GM23338 (cell line): ENCODE measurements at regions not wholly inside any gene's neighbourhood (a gene's known extent, or its start where the extent isn't known, plus 50 kb on each side); places are given as distances from the start of the nearest gene placed in this dataset.
A peak's percentile ranks its signal among the peaks of the same experiment; 100 is the strongest.

ENCODE experiments used
- ATAC-seq: fragments of 200-7000 bp; cut with Tn5 transposase; 3 replicates; pipeline ENCODE4 v1.9.1; 2020
- DNase-seq: peaks from one replicate; pipeline ENCODE4 v3.0.0-alpha.2; 2015; ENCODE audit warnings: low spot score
- H2AFZ ChIP-seq: fragments of 200-600 bp; sonication (generic); 2 replicates; pipeline ENCODE4 v1.8.0; 2016; ENCODE audit warnings: antibody characterized with exemption, mild to moderate bottlenecking, moderate library complexity
- H3F3A ChIP-seq: fragments of 200-600 bp; sonication (generic); replicated peaks from 2 replicates; pipeline ENCODE4 v1.8.0; 2017; ENCODE audit warnings: antibody characterized with exemption, mixed run types, low read depth
- H3K27ac ChIP-seq: fragments of 200-600 bp; sonication (generic); 2 replicates; pipeline ENCODE4 v1.6.1; 2016; ENCODE audit warnings: low read depth
- H3K27me3 ChIP-seq: fragments of 200-600 bp; sonication (generic); 2 replicates; pipeline ENCODE4 v1.8.0; 2016; ENCODE audit warnings: mild to moderate bottlenecking, mixed run types, moderate library complexity; ENCODE audit not compliant: insufficient read depth
- H3K36me3 ChIP-seq: fragments of 200-600 bp; sonication (generic); 2 replicates; pipeline ENCODE4 v1.8.0; 2016; ENCODE audit warnings: mild to moderate bottlenecking; ENCODE audit not compliant: insufficient read depth
- H3K4me1 ChIP-seq: fragments of 200-600 bp; sonication (generic); 2 replicates; pipeline ENCODE4 v1.8.0; 2016; ENCODE audit warnings: mild to moderate bottlenecking, moderate library complexity; ENCODE audit not compliant: insufficient read depth
- H3K4me2 ChIP-seq: fragments of 200-600 bp; sonication (generic); 2 replicates; pipeline ENCODE4 v1.7.1; 2017; ENCODE audit warnings: mixed run types
- H3K4me3 ChIP-seq: fragments of 200-600 bp; sonication (generic); 2 replicates; pipeline ENCODE4 v1.6.1; 2016; ENCODE audit warnings: mixed run types
- H3K79me2 ChIP-seq: fragments of 200-600 bp; sonication (generic); replicated peaks from 2 replicates; pipeline ENCODE4 v1.8.0; 2017; ENCODE audit warnings: mild to moderate bottlenecking; ENCODE audit not compliant: insufficient read depth
- H3K9me2 ChIP-seq: fragments of 200-600 bp; sonication (generic); 2 replicates; pipeline ENCODE4 v1.8.0; 2017; ENCODE audit not compliant: insufficient read depth
- H4K20me1 ChIP-seq: fragments of 200-600 bp; sonication (generic); replicated peaks from 2 replicates; pipeline ENCODE4 v1.8.0; 2017; ENCODE audit warnings: mild to moderate bottlenecking; ENCODE audit not compliant: insufficient read depth
- H3K27ac Mint-ChIP-seq: 2 replicates; pipeline ENCODE4 v1.8.0; 2020; ENCODE audit warnings: inconsistent platforms, mild to moderate bottlenecking, moderate library complexity, mixed read lengths
- H3K27me3 Mint-ChIP-seq: 3 replicates; pipeline ENCODE4 v1.8.0; 2022; ENCODE audit warnings: low read depth, mild to moderate bottlenecking, moderate library complexity, mixed read lengths, inconsistent platforms; ENCODE audit not compliant: insufficient read depth, poor library complexity
- H3K36me3 Mint-ChIP-seq: 3 replicates; pipeline ENCODE4 v1.8.0; 2021; ENCODE audit warnings: low read depth, mild to moderate bottlenecking, inconsistent platforms, moderate library complexity, mixed read lengths
- H3K4me1 Mint-ChIP-seq: 3 replicates; pipeline ENCODE4 v1.8.0; 2020; ENCODE audit warnings: mild to moderate bottlenecking, inconsistent platforms, mixed read lengths
- H3K4me3 Mint-ChIP-seq: 3 replicates; pipeline ENCODE4 v1.8.0; 2021; ENCODE audit warnings: moderate library complexity, mild to moderate bottlenecking, inconsistent platforms, mixed read lengths
- H3K9me3 Mint-ChIP-seq: 3 replicates; pipeline ENCODE4 v1.8.0; 2020; ENCODE audit warnings: moderate library complexity, mild to moderate bottlenecking, inconsistent platforms, mixed read lengths
- CREB1 ChIP-seq: fragments of 250-450 bp; sonication (Bioruptor Pico); IDR thresholded peaks from 2 replicates; pipeline ENCODE4 v1.5.0; 2020; ENCODE audit warnings: low read depth, mild to moderate bottlenecking, moderate library complexity
- ETS1 ChIP-seq: IDR thresholded peaks from 2 replicates; pipeline ENCODE4 v1.6.1; 2016; ENCODE audit warnings: antibody characterized with exemption
- EZH2phosphoT487 ChIP-seq: fragments of 200-600 bp; sonication (generic); IDR thresholded peaks from one replicate; pipeline ENCODE4 v1.8.1; 2018; ENCODE audit warnings: antibody characterized with exemption; ENCODE audit not compliant: unreplicated experiment
- JUNB ChIP-seq: IDR thresholded peaks from one replicate; pipeline ENCODE4 v1.6.1; 2016; ENCODE audit warnings: antibody characterized with exemption; ENCODE audit not compliant: unreplicated experiment
- STAT1 ChIP-seq: IDR thresholded peaks from one replicate; pipeline ENCODE4 v1.6.1; 2016; ENCODE audit warnings: antibody characterized with exemption; ENCODE audit not compliant: unreplicated experiment
- ZNF331 ChIP-seq: fragments of 250-450 bp; sonication (Bioruptor Pico); IDR thresholded peaks from 2 replicates; pipeline ENCODE4 v1.5.0; 2020; ENCODE audit warnings: low read depth, mild to moderate bottlenecking, moderate library complexity
- TF ChIP-seq, protein P1 (sequence below): IDR thresholded peaks from one replicate; pipeline ENCODE4 v1.6.1; 2018; ENCODE audit warnings: antibody characterized with exemption; ENCODE audit not compliant: unreplicated experiment
- TF ChIP-seq, protein P2 (sequence below), 2 experiments: fragments of 200-600 bp in 1 of 2; sonication (generic) in 1 of 2; conservative IDR thresholded peaks; 2 replicates each; pipeline versions ENCODE4 v1.5.1 to v1.6.1; 2016 to 2017; ENCODE audit warnings: antibody characterized with exemption in 2 of 2, low read depth in 2 of 2, mild to moderate bottlenecking in 2 of 2, moderate library complexity in 1 of 2

GRCh38 chr12:38137716-38138115 is 178.9 kb upstream of the ALG10B start (continued):
- TF ChIP-seq STAT1 (no peak), ZNF331 (no peak), JUNB (no peak), CREB1 (CRISPR knock-in tag) (no peak), ETS1 (no peak), EZH2phosphoT487 (no peak)
- TF ChIP-seq, protein P1, sequence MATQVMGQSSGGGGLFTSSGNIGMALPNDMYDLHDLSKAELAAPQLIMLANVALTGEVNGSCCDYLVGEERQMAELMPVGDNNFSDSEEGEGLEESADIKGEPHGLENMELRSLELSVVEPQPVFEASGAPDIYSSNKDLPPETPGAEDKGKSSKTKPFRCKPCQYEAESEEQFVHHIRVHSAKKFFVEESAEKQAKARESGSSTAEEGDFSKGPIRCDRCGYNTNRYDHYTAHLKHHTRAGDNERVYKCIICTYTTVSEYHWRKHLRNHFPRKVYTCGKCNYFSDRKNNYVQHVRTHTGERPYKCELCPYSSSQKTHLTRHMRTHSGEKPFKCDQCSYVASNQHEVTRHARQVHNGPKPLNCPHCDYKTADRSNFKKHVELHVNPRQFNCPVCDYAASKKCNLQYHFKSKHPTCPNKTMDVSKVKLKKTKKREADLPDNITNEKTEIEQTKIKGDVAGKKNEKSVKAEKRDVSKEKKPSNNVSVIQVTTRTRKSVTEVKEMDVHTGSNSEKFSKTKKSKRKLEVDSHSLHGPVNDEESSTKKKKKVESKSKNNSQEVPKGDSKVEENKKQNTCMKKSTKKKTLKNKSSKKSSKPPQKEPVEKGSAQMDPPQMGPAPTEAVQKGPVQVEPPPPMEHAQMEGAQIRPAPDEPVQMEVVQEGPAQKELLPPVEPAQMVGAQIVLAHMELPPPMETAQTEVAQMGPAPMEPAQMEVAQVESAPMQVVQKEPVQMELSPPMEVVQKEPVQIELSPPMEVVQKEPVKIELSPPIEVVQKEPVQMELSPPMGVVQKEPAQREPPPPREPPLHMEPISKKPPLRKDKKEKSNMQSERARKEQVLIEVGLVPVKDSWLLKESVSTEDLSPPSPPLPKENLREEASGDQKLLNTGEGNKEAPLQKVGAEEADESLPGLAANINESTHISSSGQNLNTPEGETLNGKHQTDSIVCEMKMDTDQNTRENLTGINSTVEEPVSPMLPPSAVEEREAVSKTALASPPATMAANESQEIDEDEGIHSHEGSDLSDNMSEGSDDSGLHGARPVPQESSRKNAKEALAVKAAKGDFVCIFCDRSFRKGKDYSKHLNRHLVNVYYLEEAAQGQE = no peak
- TF ChIP-seq, protein P2, sequence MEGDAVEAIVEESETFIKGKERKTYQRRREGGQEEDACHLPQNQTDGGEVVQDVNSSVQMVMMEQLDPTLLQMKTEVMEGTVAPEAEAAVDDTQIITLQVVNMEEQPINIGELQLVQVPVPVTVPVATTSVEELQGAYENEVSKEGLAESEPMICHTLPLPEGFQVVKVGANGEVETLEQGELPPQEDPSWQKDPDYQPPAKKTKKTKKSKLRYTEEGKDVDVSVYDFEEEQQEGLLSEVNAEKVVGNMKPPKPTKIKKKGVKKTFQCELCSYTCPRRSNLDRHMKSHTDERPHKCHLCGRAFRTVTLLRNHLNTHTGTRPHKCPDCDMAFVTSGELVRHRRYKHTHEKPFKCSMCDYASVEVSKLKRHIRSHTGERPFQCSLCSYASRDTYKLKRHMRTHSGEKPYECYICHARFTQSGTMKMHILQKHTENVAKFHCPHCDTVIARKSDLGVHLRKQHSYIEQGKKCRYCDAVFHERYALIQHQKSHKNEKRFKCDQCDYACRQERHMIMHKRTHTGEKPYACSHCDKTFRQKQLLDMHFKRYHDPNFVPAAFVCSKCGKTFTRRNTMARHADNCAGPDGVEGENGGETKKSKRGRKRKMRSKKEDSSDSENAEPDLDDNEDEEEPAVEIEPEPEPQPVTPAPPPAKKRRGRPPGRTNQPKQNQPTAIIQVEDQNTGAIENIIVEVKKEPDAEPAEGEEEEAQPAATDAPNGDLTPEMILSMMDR (conservative IDR thresholded peaks at IDR 0.05; ENCODE audit: low read depth in 2 of 2) = no peak

DNA sequence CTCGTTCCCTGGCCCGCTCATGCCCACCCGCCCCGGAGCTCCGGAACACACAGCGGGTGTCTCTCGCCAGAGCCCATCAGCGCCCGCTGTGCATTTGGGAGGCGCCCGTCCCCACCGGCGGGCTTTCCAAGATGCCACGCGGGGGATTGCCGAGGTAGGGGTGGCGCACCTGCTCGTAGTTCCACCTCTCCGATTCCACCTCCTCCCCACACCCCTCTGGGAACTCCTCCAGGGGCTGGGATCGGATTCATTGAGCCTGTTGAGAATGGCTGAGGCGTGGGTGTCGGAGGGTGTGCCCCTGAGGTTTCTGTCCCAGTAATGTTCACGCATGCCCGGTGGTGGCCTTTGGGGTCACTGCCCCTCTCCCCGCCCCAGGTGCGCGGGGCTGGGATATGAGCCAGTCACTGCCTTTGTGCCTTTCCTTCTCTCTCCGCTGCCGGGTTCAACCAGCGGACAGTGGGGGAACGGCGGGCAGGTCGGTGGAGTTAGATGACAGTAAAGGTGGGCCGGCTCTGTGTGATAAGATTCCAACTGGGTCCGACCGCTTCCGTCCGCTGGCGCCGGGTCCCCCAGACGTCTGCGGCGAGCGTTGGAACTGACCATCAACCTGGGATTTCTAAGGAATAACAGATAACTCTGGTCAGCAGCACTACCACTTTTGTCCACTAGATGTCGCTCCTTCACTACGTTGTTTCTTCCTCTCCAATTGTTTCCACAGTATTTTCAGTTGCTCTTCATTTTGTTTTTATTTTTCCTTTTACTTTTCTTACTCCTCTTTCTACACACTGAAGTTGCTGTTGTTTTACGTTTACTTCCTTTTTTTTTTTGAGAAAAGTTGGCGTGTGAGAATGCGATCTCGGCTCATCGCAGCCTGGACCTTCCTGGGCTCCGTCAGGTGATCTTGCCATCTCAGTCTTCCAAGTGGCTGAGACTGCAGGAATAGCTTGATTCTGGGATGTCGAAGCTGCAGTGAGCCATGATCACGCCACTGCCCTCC is 178.1 kb upstream of the ALG10B start:
- peak overlapping the region; percentile 52 for H3K4me3 ChIP-seq

More for the DNA sequence above, 178.1 kb upstream of the ALG10B start:
- Mint-ChIP-seq H3K27me3 (peaks cover 3% of the 10 kb centered on the region), H3K4me1 (no peaks in the 10 kb centered on the region; the same call in 2 of the 3 replicates), H3K9me3 (peaks cover 98% of the 10 kb centered on the region), H3K4me3 (no peak overlapping the region), H3K27ac (no peak overlapping the region), H3K36me3 (peaks cover 34% of the 10 kb centered on the region)
- Histone ChIP-seq H3K27ac (no peak overlapping the region), H3K36me3 (no peaks in the 10 kb centered on the region), H3K27me3 (no peaks in the 10 kb centered on the region), H3K9me2 (no peaks in the 10 kb centered on the region), H3F3A (no peaks in the 10 kb centered on the region), H4K20me1 (no peaks in the 10 kb centered on the region), H3K79me2 (no peaks in the 10 kb centered on the region), H3K4me1 (no peaks in the 10 kb centered on the region), H2AFZ (no peak overlapping the region; the same call in 1 of the 2 replicates), H3K4me2 (peak overlapping the region; percentile 67)
- ATAC-seq (peak; percentile 39; the same call in 2 of the 3 replicates), DNase-seq (peak; percentile 85)
- TF ChIP-seq, protein P2 (conservative IDR thresholded peaks at IDR 0.05; ENCODE audit: low read depth in 2 of 2) = peak; percentile 71 to 95
- TF ChIP-seq ETS1 = no peak
